Endothelial cell (in vitro differentiated cells): ENCODE measurements at regions not wholly inside any gene's neighbourhood (a gene's known extent, or its start where the extent isn't known, plus 50 kb on each side); places are given as distances from the start of the nearest gene placed in this dataset.
"Not testable (repeated sequence)": the region's sequence is repeated elsewhere in the genome, so short reads cannot be mapped to it uniquely, and the experiment has no call there.

ENCODE experiments used
- DNase-seq: peaks from one replicate; pipeline ENCODE4 v3.0.0; 2021; ENCODE audit warnings: low spot score
- H3K27ac Mint-ChIP-seq: one replicate; pipeline ENCODE4 v1.8.0; 2021; ENCODE audit warnings: mixed read lengths, inconsistent platforms; ENCODE audit not compliant: unreplicated experiment
- H3K27me3 Mint-ChIP-seq: one replicate; pipeline ENCODE4 v1.8.0; 2021; ENCODE audit warnings: mild to moderate bottlenecking, moderate library complexity, mixed read lengths, inconsistent platforms; ENCODE audit not compliant: unreplicated experiment
- H3K36me3 Mint-ChIP-seq: one replicate; pipeline ENCODE4 v1.8.0; 2021; ENCODE audit warnings: mild to moderate bottlenecking, low read depth, mixed read lengths, inconsistent platforms; ENCODE audit not compliant: unreplicated experiment
- H3K4me1 Mint-ChIP-seq: one replicate; pipeline ENCODE4 v1.8.0; 2021; ENCODE audit warnings: mild to moderate bottlenecking, mixed read lengths, inconsistent platforms; ENCODE audit not compliant: unreplicated experiment
- H3K4me3 Mint-ChIP-seq: one replicate; pipeline ENCODE4 v1.8.0; 2021; ENCODE audit warnings: mild to moderate bottlenecking, mixed read lengths, inconsistent platforms; ENCODE audit not compliant: unreplicated experiment
- H3K9me3 Mint-ChIP-seq: one replicate; pipeline ENCODE4 v1.8.0; 2021; ENCODE audit warnings: mixed read lengths, inconsistent platforms; ENCODE audit not compliant: unreplicated experiment

GRCh38 chr2:111348316-111348715 lies 227.6 kb downstream of the BCL2L11 start:
- H3K27ac Mint-ChIP-seq, H3K27me3 Mint-ChIP-seq, H3K9me3 Mint-ChIP-seq, H3K36me3 Mint-ChIP-seq, H3K4me3 Mint-ChIP-seq, H3K4me1 Mint-ChIP-seq, DNase-seq: not testable (repeated sequence)

GRCh38 chr2:111355022-111355817 lies 234.5 kb downstream of the BCL2L11 start:
- H3K27ac Mint-ChIP-seq, result not testable (repeated sequence)

GRCh38 chr2:111355823-111356511 lies 235.3 kb downstream of the BCL2L11 start:
- not testable (repeated sequence) for H3K9me3 Mint-ChIP-seq, H3K36me3 Mint-ChIP-seq, H3K27me3 Mint-ChIP-seq, H3K4me1 Mint-ChIP-seq, H3K27ac Mint-ChIP-seq, DNase-seq, H3K4me3 Mint-ChIP-seq

More at GRCh38 chr2:111355022-111355817, 234.5 kb downstream of the BCL2L11 start:
- not testable (repeated sequence) for H3K9me3 Mint-ChIP-seq, H3K4me3 Mint-ChIP-seq, H3K27me3 Mint-ChIP-seq, H3K36me3 Mint-ChIP-seq, DNase-seq, H3K4me1 Mint-ChIP-seq

DNA sequence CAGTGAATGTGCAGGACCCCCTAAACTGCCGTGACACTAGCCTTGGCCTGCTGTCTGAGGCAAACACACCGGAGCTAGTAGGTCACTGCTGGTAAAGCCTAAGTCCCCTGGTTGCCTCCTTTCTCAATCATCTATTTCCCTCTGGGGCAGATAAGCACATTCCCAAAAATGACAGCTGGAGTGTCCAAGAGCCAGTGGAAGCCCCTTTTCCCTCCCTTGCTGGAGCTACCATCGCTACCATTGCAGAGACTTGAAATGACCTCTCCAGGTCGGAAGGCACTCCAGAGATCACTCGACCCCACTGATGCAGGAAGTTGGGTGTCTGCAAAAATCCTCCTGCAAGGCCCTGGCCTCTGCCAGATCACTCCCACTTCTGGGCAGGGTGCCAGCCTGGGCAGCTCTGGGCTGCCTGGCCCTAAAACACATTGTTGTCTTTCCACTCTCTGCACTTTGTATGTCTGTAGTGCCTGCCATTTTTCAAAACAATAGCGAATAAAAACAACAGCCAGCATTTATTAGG lies 235.9 kb downstream of the BCL2L11 start:
- H3K36me3 Mint-ChIP-seq, H3K4me1 Mint-ChIP-seq: not testable (repeated sequence)

GRCh38 chr2:111365986-111366640 lies 245.4 kb downstream of the BCL2L11 start:
- H3K4me3 Mint-ChIP-seq, result not testable (repeated sequence)

More for the DNA sequence above, 235.9 kb downstream of the BCL2L11 start:
- not testable (repeated sequence) for H3K4me3 Mint-ChIP-seq, H3K27ac Mint-ChIP-seq, DNase-seq, H3K27me3 Mint-ChIP-seq, H3K9me3 Mint-ChIP-seq

GRCh38 chr2:111366641-111367029 lies 245.9 kb downstream of the BCL2L11 start:
- not testable (repeated sequence) for H3K4me1 Mint-ChIP-seq, H3K36me3 Mint-ChIP-seq, H3K27me3 Mint-ChIP-seq, DNase-seq, H3K9me3 Mint-ChIP-seq, H3K27ac Mint-ChIP-seq, H3K4me3 Mint-ChIP-seq

More at GRCh38 chr2:111365986-111366640, 245.4 kb downstream of the BCL2L11 start:
- not testable (repeated sequence) for H3K9me3 Mint-ChIP-seq, H3K27me3 Mint-ChIP-seq, H3K36me3 Mint-ChIP-seq, H3K4me1 Mint-ChIP-seq, H3K27ac Mint-ChIP-seq
- peak; percentile 41 for DNase-seq

GRCh38 chr2:111367080-111367479 lies 246.4 kb downstream of the BCL2L11 start:
- H3K27ac Mint-ChIP-seq, H3K4me1 Mint-ChIP-seq, DNase-seq, H3K36me3 Mint-ChIP-seq, H3K27me3 Mint-ChIP-seq, H3K4me3 Mint-ChIP-seq, H3K9me3 Mint-ChIP-seq: not testable (repeated sequence)

DNA sequence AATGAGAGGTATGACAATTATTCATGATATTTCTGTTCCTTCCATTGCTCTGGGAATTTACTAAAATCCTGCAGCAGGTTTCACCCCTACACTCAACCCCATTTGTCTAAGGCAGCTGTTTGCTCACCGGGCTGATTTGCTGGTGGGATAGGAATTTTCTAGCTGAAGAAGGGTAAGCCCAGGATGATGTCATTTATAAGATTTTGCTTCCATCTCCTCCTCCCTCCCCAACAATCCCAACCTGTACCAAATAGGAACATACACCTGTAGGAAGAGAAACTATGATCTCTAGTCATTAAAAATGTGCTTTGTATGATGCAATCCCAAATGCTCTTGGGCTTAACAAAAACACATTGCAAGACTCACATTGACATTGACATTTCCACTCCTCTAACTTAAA lies 247.2 kb downstream of the BCL2L11 start:
- H3K9me3 Mint-ChIP-seq, H3K27ac Mint-ChIP-seq, H3K4me1 Mint-ChIP-seq, H3K4me3 Mint-ChIP-seq, DNase-seq, H3K27me3 Mint-ChIP-seq, H3K36me3 Mint-ChIP-seq: not testable (repeated sequence)

- H3K27me3 Mint-ChIP-seq, H3K27ac Mint-ChIP-seq, H3K9me3 Mint-ChIP-seq, H3K4me1 Mint-ChIP-seq, DNase-seq, H3K36me3 Mint-ChIP-seq, H3K4me3 Mint-ChIP-seq: not testable (repeated sequence)
These were observed 247.6 kb downstream of the BCL2L11 start for GRCh38 chr2:111368288-111368687.

GRCh38 chr2:111373060-111373459 lies 252.3 kb downstream of the BCL2L11 start:
- H3K27me3 Mint-ChIP-seq, H3K36me3 Mint-ChIP-seq, H3K9me3 Mint-ChIP-seq, H3K27ac Mint-ChIP-seq, H3K4me3 Mint-ChIP-seq, H3K4me1 Mint-ChIP-seq, DNase-seq: not testable (repeated sequence)

DNA sequence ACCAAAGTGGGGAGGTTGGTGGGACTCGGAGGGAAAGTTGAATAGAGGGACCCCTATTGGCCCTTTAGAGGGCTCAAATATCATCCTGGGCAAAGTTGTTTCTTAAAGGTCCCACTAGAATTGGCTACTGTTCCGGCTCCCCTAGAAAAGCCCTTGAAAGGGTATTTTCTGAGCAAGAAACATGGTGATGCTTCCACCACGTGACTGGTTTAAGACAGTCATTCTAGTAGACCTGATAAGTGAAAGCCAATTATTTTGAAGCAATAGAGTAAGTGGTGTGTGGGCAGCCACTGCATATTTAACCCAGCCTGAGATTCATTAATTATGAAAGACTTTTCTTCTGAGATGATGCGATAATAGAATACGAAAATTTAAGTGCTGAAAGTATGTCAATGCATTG lies 253.3 kb downstream of the BCL2L11 start:
- not testable (repeated sequence) for H3K4me3 Mint-ChIP-seq, H3K27me3 Mint-ChIP-seq, H3K36me3 Mint-ChIP-seq, H3K9me3 Mint-ChIP-seq, H3K4me1 Mint-ChIP-seq, H3K27ac Mint-ChIP-seq, DNase-seq

- H3K4me3 Mint-ChIP-seq, H3K36me3 Mint-ChIP-seq, DNase-seq, H3K27ac Mint-ChIP-seq, H3K9me3 Mint-ChIP-seq, H3K27me3 Mint-ChIP-seq, H3K4me1 Mint-ChIP-seq: not testable (repeated sequence)
These were observed 254.0 kb downstream of the BCL2L11 start for GRCh38 chr2:111374734-111375133.
